Kasumi-1 (cell line): ENCODE measurements at regions not wholly inside any gene's neighbourhood (a gene's known extent, or its start where the extent isn't known, plus 50 kb on each side); places are given as distances from the start of the nearest gene placed in this dataset.

Source experiments
- DNase-seq, 2 experiments: peaks; one replicate each; lab custom pipeline; 2025; lab: John Stamatoyannopoulos, UW

DNA sequence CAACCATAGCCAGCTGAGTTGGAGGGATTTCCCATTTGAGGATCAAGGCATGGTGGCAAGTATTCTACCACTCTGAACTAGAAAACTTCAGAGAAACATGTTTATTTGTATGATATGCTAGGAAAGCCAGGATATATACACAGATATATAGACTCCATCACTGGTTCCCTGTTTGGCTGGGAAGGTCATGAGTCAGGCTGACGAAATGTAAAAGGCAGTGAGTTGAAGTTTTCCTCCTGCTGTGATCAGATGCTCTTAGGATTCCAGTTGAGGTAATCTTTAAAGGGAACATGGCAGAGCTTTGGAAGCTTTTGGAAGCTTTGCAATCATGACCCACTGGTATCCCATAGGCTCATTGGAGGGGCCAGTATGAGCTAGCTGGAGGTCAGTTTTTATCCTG lies 1369.1 kb downstream of the EPHA7 start:
- no peak for DNase-seq

GRCh38 chr6:92047860-92048259 lies 1371.5 kb downstream of the EPHA7 start:
- no peak for DNase-seq

DNA sequence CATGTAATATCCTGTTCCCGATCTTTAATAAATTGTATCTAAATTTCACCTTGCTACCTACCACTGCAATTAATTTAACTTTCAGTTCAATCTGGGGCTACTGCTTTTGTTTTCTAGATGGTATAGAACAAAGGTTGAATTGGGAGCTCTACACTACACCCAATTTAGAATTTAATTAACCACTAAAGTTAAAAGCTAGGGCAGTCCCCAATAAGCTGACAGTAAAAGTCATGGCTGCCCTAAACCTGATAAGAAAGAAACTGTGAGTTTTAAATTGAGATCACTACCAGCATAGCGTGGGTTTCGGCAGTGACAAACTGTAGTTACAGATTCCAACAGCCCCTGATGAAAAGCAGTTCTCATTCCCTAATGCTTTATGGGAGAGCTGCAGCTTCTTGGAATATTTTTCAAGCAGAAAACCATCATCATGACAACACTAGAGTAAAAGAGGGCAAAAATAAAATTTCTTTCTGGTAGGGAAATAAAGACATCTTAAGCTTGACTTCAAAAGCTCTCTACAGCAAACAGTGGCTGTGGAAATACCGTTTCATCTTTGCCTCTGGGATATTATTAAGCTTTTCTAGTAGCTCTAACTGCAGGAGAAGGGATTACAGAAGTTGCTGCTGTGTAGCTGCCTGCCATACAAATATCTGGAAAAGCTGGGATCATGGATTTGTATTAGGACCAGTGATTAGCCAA lies 1372.1 kb downstream of the EPHA7 start:
- no peak for DNase-seq

GRCh38 chr6:92044312-92044711 lies 1375.0 kb downstream of the EPHA7 start:
- no peak for DNase-seq

GRCh38 chr6:92043777-92044176 lies 1375.6 kb downstream of the EPHA7 start:
- DNase-seq = no peak

DNA sequence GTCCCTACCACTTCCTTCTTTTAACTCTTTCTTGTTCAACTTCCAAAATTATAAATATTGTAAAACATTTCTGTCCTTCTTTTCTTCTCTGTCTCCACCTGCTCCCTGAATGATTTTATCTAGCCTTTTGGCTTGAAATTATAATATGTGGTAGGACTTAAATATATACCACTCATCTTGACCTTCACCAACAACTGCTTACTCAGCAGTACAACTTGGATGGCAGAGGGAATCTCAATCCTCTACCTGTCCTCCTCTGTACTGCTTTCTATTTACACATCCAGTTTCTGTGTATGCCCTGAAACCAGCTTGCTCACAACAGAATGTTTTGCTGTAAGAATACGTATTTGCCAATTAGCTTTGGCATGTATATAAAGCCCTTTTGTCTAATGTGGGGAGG lies 1392.5 kb downstream of the EPHA7 start:
- DNase-seq = no peak

GRCh38 chr6:92024881-92025280 lies 1394.5 kb downstream of the EPHA7 start:
- no peak for DNase-seq

GRCh38 chr6:92024110-92024509 lies 1395.2 kb downstream of the EPHA7 start:
- DNase-seq = no peak

- DNase-seq = no peak
Observed at GRCh38 chr6:92023410-92023966, 1395.9 kb downstream of the EPHA7 start.

GRCh38 chr6:92011681-92012245 lies 1407.6 kb downstream of the EPHA7 start:
- DNase-seq = no peak

DNA sequence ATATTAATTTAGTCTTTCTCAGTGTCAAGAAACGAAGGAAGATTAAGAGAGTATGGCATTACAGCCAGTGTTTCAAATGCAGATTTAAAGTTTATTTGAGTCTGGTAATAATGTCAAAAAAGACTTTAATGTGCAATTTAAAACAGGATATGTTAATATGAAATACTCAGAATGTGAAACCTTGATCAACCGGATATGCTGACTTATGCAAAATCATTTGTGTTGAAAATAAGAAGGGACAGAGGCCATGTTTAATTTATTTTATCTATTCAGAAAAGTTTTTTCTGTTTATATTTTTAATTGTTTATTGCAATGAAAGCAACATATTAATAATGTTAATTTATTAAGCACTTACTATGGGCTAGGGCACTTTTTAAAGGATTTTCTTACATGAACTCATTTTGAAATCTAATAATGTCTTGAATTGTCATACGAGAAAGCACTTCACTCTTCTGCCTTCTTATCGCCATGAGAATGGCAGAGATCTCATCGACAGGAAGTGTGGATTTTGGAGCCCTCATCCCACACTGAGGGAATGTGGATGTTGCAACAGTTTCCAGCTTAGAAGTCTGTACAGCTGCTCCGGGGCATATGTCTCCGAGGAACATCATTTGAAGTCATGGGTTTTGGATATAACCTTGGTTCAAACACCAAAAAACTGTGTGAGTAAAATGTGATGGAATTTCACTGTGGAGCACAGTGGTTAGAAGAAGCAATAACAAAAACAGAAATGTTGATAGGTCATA lies 1410.4 kb downstream of the EPHA7 start:
- DNase-seq = no peak

GRCh38 chr6:92000112-92000511 lies 1413.2 kb upstream of the MAP3K7 start:
- DNase-seq = no peak

DNA sequence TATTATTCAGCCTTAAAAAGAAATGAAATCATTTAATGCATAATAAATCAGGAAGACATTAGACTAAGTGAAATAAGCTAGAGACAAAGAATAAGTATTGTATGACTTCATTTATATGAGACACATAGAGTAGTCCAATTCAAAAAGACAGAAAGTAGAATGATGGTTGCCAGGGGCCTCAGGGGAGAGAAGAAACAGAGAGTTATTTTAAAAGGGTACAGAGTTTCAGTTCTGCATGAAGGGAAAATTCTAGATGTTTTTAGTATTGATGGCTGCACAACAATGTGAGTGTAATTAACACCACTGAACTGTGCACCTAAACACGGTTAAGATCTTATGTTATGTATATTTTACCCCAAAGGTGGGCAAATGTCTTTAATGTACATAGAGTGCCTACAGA lies 1407.9 kb upstream of the MAP3K7 start:
- DNase-seq = no peak

- DNase-seq = no peak
Observed at GRCh38 chr6:91982559-91982958, 1395.7 kb upstream of the MAP3K7 start.

DNA sequence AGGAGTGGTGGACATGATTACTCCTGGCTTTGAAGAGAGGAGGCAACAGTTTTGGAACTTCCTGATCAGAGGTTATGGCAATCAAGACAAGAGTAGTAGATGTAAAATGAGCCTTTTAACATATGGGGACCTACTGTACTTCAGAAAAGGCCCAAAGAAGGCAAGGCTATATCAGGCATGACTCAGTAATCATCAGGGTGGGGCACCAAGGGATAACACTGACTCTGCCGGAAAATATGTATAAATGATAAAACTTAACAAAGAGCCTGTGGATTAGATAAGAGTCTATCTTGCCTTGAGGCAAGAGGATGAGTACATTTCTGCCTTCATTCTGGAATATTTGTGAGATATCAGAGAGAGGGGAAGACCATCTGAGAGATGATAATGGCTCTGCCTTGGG lies 1389.9 kb upstream of the MAP3K7 start:
- no peak for DNase-seq

DNA sequence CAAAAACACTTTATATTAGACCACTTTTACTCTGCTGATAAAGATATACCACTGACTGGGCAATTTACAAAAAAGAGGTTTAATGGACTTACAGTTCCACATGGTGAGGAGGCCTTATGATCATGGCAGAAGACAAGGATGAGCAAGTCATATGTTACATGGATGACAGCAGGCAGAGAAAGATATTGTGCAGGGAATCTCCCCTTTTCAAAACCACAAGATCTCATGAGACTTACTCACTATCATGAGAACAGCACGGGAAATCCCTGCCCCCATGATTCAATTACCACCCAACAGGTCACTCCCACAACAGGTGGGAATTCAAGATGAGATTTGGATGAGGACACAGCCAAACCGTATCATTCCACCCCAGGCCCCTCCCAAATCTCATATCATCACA lies 1383.8 kb upstream of the MAP3K7 start:
- no peak for DNase-seq

DNA sequence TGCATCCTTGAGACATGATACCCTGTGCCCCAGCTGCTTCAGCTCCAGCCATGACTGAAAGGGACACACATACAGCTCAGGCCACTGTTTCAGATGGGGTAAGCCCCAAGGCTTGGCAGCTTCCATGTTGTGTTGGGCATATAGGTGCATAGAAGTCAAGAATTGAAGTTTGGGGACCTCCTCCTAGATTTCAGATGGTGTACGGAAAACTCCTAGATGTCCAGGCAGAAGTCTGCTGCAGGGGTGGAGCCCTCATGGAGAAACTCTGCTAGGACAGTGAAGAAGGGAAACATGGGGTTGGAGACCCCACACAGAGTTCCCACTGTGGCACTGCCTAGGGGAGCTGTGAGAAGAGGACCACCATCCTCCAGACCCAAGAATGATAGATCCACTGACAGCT lies 1379.0 kb upstream of the MAP3K7 start:
- no peak for DNase-seq

GRCh38 chr6:91961671-91962070 lies 1374.8 kb upstream of the MAP3K7 start:
- DNase-seq = no peak

DNA sequence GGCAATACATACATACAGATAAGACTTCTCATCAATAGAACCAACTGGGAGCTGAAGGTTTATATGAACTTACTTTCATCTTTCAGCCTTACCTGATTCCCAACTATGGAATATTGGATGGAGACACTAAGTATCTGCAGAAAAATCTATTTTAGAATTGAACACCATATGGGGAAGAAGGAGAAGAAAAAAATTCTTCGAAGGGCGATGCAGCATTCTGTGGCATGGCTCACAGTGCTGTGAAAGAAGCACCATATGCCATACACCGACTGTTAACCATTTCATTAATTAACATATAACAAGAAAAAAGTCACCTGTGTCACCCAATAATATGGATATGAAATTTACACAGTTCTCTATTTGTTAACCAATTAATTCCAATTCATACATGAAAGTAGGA lies 1374.4 kb upstream of the MAP3K7 start:
- DNase-seq = no peak

- no peak for DNase-seq
Observed at GRCh38 chr6:91941838-91942237, 1355.0 kb upstream of the MAP3K7 start.

DNA sequence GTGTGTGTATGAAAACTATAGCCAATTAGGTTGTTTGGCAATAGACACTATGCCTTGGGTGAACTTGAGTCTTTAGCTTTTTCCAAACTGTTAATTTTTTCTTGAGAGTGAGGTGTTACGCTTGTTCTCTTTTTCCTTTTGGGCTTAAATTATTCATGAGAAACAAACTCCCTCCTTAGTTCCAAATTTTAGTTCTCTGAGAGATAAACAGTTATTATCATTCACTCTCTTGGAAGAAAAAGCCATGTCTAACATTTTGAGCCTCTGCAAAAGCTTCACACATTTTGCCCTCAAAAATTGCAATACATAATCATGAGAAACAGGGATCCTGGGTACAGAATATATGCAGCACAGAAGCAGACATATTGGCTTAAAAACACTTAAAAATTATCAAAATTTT lies 1353.9 kb upstream of the MAP3K7 start:
- DNase-seq = no peak

GRCh38 chr6:91926827-91927226 lies 1340.0 kb upstream of the MAP3K7 start:
- DNase-seq = no peak

GRCh38 chr6:91926361-91926760 lies 1339.5 kb upstream of the MAP3K7 start:
- no peak for DNase-seq
